Ascending aorta (tissue), 2 donors: ENCODE measurements at regions not wholly inside any gene's neighbourhood (a gene's known extent, or its start where the extent isn't known, plus 50 kb on each side); places are given as distances from the start of the nearest gene placed in this dataset.

ENCODE experiments used
- DNase-seq, 2 donors: peaks; one replicate each; pipeline ENCODE4 v3.0.0-alpha.2; 2019; ENCODE audit warnings: low spot score in 2 of 2
- H3K27ac ChIP-seq, 2 donors: fragments of 200-600 bp; sonication (generic); one replicate each; pipeline ENCODE4 v1.5.1; 2016 to 2017; ENCODE audit warnings: mild to moderate bottlenecking in 1 of 2
- H3K27me3 ChIP-seq: fragments of 200-600 bp; sonication (generic); one replicate; pipeline ENCODE4 v1.5.1; 2017
- H3K36me3 ChIP-seq, 2 donors: fragments of 200-600 bp; sonication (generic); one replicate each; pipeline ENCODE4 v1.5.1; 2016
- H3K4me1 ChIP-seq, 2 donors: fragments of 200-600 bp; sonication (generic); one replicate each; pipeline ENCODE4 v1.5.1; 2016 to 2017; ENCODE audit warnings: mild to moderate bottlenecking in 1 of 2
- H3K4me3 ChIP-seq, 2 donors: fragments of 200-600 bp; sonication (generic); one replicate each; pipeline ENCODE4 v1.5.1; 2016 to 2017; ENCODE audit warnings: mild to moderate bottlenecking in 1 of 2
- H3K9me3 ChIP-seq, 2 donors: fragments of 200-600 bp; sonication (generic); one replicate each; pipeline ENCODE4 v1.5.1; 2016
- intact Hi-C: fragments of 100-400 bp; cut with DNase I; formaldehyde crosslinking; loops from one replicate; pipeline ENCODE4 v1.15.1; 2023
- TF ChIP-seq, protein P1 (sequence below), 3 experiments: fragments of 200-600 bp in 2 of 3; fragments of 450-650 bp in 1 of 3; sonication (generic) in 2 of 3; IDR thresholded peaks; one replicate each; pipeline ENCODE4 v1.5.1; 2016 to 2019; ENCODE audit warnings: antibody characterized with exemption in 3 of 3, mild to moderate bottlenecking in 1 of 3, moderate library complexity in 1 of 3

DNA sequence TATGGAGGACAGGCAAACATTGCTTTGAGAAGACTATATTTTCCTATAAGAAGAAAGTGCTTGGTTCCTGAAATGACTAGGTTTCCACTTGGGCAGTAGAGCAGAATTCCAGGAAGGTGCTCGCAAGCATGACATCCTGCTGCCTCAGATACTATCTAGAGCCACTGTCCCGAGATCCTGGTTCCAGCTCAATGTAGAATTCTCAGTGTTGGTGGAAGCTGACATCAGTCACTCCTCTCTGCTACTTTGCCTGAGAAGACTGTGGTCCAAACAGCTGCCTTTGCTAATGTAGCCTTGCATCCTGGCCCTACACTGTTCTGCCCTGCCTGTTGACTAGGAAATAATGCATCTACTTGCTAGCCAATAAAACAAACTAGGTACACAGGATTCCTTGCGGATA lies 50.0 kb upstream of the ITGA6 start:
- no peak for DNase-seq
- Histone ChIP-seq H3K36me3 (no peaks in the 10 kb centered on the region), H3K4me1 (peaks cover 0 to 2% of the 10 kb centered on the region in 2 donors), H3K4me3 (no peak overlapping the region), H3K27me3 (no peaks in the 10 kb centered on the region), H3K9me3 (no peaks in the 10 kb centered on the region), H3K27ac (no peak overlapping the region)
- intact Hi-C loops = no loop called here
- TF ChIP-seq, protein P1, sequence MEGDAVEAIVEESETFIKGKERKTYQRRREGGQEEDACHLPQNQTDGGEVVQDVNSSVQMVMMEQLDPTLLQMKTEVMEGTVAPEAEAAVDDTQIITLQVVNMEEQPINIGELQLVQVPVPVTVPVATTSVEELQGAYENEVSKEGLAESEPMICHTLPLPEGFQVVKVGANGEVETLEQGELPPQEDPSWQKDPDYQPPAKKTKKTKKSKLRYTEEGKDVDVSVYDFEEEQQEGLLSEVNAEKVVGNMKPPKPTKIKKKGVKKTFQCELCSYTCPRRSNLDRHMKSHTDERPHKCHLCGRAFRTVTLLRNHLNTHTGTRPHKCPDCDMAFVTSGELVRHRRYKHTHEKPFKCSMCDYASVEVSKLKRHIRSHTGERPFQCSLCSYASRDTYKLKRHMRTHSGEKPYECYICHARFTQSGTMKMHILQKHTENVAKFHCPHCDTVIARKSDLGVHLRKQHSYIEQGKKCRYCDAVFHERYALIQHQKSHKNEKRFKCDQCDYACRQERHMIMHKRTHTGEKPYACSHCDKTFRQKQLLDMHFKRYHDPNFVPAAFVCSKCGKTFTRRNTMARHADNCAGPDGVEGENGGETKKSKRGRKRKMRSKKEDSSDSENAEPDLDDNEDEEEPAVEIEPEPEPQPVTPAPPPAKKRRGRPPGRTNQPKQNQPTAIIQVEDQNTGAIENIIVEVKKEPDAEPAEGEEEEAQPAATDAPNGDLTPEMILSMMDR (IDR thresholded peaks at IDR 0.05) = no peak
